ENCODE measurements at regions not wholly inside any gene's neighbourhood (a gene's known extent, or its start where the extent isn't known, plus 50 kb on each side); places are given as distances from the start of the nearest gene placed in this dataset.

- no peak for TF ChIP-seq HNF4G (IDR thresholded peaks at IDR 0.05)
- no peak for TF ChIP-seq YY1 (IDR thresholded peaks at IDR 0.05)
- TF ChIP-seq SP1 (IDR thresholded peaks at IDR 0.05), result no peak
- TF ChIP-seq EGR1 (IDR thresholded peaks at IDR 0.05; ENCODE audit: low read depth in 2 of 2), result no peak
- no peak for TF ChIP-seq NR2F2 (IDR thresholded peaks at IDR 0.05)
- TF ChIP-seq RXRA (IDR thresholded peaks at IDR 0.05), result no peak
- TF ChIP-seq TAF1 (conservative IDR thresholded peaks at IDR 0.05), result no peak
- no peak for TF ChIP-seq REST (IDR thresholded peaks at IDR 0.05)
- no peak for TF ChIP-seq JUND (IDR thresholded peaks at IDR 0.05)
- TF ChIP-seq GABPA (IDR thresholded peaks at IDR 0.05 in 1 of 2, conservative IDR thresholded peaks at IDR 0.05 in 1 of 2), result no peak
- TF ChIP-seq CTCF (IDR thresholded peaks at IDR 0.05; ENCODE audit: low read depth, low read length, missing input control), result no peak
- no peak for TF ChIP-seq HNF4A (conservative IDR thresholded peaks at IDR 0.05)
- no peak for TF ChIP-seq ZBTB33 (IDR thresholded peaks at IDR 0.05)
- no peak overlapping the region for H3K4me3 ChIP-seq (ENCODE audit: low read depth in 1 of 3, low read length in 3 of 3)
- no peak overlapping the region for H3K27ac ChIP-seq (ENCODE audit: low read depth in 1 of 2, low read length in 2 of 2)
- no peaks in the 10 kb centered on the region for H3K9me3 ChIP-seq (ENCODE audit: control insufficient read depth in 4 of 4, low read length in 3 of 4)
- no peak overlapping the region for H3K9ac ChIP-seq (ENCODE audit: low read depth in 1 of 2, low read length in 2 of 2)
- H3K4me1 ChIP-seq (ENCODE audit: control insufficient read depth in 4 of 4, insufficient read depth in 4 of 4, low read length in 3 of 4), result no peaks in the 10 kb centered on the region
- no peak for DNase-seq (ENCODE audit: low spot score)
- no peaks in the 10 kb centered on the region for H3K36me3 ChIP-seq (ENCODE audit: control insufficient read depth in 4 of 4, insufficient read depth in 3 of 4, low read depth in 1 of 4, low read length in 3 of 4)
- H3K27me3 ChIP-seq (ENCODE audit: control insufficient read depth in 4 of 4, insufficient read depth in 4 of 4, low read length in 3 of 4), result no peaks in the 10 kb centered on the region
- WGBS, result 95% methylated on average over 2 of the region's 2 CpGs
Observed at GRCh38 chr13:79870766-79871165, 389.8 kb downstream of the NDFIP2 start.

- no peaks in the 10 kb centered on the region for H3K27me3 ChIP-seq (ENCODE audit: control insufficient read depth in 4 of 4, insufficient read depth in 4 of 4, low read length in 3 of 4)
- H3K36me3 ChIP-seq (ENCODE audit: control insufficient read depth in 4 of 4, insufficient read depth in 3 of 4, low read depth in 1 of 4, low read length in 3 of 4), result no peaks in the 10 kb centered on the region
- no peak for DNase-seq (ENCODE audit: low spot score)
- H3K9ac ChIP-seq (ENCODE audit: low read depth in 1 of 2, low read length in 2 of 2), result no peak overlapping the region
- H3K4me1 ChIP-seq (ENCODE audit: control insufficient read depth in 4 of 4, insufficient read depth in 4 of 4, low read length in 3 of 4), result no peaks in the 10 kb centered on the region
- no peak overlapping the region for H3K27ac ChIP-seq (ENCODE audit: low read depth in 1 of 2, low read length in 2 of 2)
- no peak overlapping the region for H3K4me3 ChIP-seq (ENCODE audit: low read depth in 1 of 3, low read length in 3 of 3)
- H3K9me3 ChIP-seq (ENCODE audit: control insufficient read depth in 4 of 4, low read length in 3 of 4), result no peaks in the 10 kb centered on the region
- no peak for TF ChIP-seq JUND (IDR thresholded peaks at IDR 0.05)
- TF ChIP-seq REST (IDR thresholded peaks at IDR 0.05), result no peak
- TF ChIP-seq HNF4G (IDR thresholded peaks at IDR 0.05), result no peak
- TF ChIP-seq RAD21 (IDR thresholded peaks at IDR 0.05), result no peak
- TF ChIP-seq TAF1 (conservative IDR thresholded peaks at IDR 0.05), result no peak
- no peak for TF ChIP-seq MAX (IDR thresholded peaks at IDR 0.05)
- no peak for TF ChIP-seq ZBTB33 (IDR thresholded peaks at IDR 0.05)
- no peak for TF ChIP-seq NR2F2 (IDR thresholded peaks at IDR 0.05)
- no peak for TF ChIP-seq FOXA1 (IDR thresholded peaks at IDR 0.05)
- no peak for TF ChIP-seq RXRA (IDR thresholded peaks at IDR 0.05)
- no peak for TF ChIP-seq SP1 (IDR thresholded peaks at IDR 0.05)
- TF ChIP-seq FOXA2 (IDR thresholded peaks at IDR 0.05), result no peak
- no peak for TF ChIP-seq GABPA (IDR thresholded peaks at IDR 0.05 in 1 of 2, conservative IDR thresholded peaks at IDR 0.05 in 1 of 2)
- no peak for TF ChIP-seq EGR1 (IDR thresholded peaks at IDR 0.05; ENCODE audit: low read depth in 2 of 2)
Observed at GRCh38 chr13:79870123-79870522, 389.2 kb downstream of the NDFIP2 start.

All from liver (tissue), 8 donors.